Left renal cortex interstitium (tissue), 4 donors: ENCODE measurements at regions not wholly inside any gene's neighbourhood (a gene's known extent, or its start where the extent isn't known, plus 50 kb on each side); places are given as distances from the start of the nearest gene placed in this dataset.

ENCODE experiments used
- DNase-seq, 4 donors: peaks; one replicate each; pipeline ENCODE4 v3.0.0-alpha.2; 2013; ENCODE audit warnings: low read depth in 4 of 4, low spot score in 2 of 4, missing footprints in 1 of 4

DNA sequence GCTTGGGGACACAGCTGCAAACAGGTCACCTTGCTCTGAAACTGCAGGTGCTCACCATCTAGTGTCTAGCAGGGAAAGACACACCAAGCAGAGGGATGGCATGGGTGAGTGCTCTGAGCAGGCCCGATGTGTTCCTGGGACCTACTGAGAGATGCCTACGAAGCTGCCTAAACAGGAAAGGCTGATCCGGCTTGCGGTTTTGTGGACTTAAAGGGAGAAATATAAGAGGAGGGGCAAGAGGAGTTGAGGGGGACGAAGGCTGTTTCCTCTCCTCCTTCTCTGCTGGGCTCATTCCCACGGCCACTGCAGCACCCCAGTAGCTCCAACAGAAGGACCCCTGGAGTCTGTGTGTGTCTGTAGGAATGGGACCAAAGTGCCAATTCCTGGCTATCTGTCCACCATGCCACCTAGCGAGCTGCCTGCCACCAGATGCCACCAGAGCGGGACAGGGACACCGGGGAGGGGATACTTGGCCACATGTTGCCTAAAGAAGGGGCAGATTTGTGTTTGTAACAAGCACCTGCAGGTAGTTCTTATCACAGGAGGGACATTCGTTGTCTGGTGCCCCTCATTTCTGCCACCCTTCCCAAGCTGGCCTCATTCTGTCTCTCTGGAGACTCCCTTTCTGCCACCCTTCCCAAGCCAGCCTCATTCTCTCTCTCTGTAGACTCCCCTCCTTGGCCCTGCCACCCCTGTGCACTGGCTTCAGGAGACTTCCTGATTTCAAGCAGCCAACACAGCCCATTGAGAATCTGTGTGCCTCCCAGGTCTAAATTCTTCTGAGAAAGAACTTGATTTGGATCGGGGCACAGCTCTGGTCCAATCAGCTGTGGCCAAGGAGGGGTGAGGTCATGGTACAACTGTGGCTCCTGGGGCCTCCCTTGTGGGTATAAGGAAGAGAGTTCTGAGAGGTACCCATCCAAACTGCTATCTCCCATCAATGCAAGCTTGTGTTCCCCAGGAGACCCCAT lies 221.8 kb downstream of the ANKRD60 start:
- no peak for DNase-seq

DNA sequence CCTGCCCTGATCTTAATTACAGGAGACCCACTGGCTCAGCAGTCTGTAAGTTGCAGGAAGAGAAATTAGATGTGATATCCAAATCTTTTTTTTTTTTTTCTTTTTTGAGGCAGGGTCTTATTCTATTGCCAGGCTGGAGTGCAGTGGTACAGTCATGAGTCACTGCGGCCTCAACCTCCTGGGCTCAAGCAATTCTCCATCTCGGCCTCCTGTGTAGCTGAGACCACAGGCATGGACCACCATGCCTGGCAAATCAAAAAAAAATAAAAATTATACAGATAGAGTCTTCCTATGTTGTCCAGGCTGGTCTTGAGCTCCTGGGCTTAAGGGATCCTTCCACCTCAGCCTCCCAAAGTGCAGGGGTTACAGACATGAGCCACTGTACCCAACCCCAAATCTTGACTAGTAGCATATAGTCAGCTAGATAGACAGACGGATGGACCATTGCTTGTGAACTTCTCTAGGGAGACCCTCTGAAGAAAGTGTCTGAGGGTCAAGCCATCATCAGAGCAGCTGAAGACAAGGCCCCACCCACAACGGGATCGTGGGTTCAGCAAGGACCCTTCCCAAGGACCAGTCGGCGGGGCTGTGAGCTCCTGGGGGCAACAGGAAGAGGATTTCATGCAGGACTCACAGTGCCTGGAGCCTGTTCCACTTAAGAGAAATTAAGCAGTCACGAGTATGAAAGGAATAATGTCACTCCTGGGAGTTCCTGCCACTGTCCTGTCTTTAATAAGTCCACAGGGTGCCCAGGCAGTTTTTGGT lies 222.7 kb downstream of the ANKRD60 start:
- no peak for DNase-seq

DNA sequence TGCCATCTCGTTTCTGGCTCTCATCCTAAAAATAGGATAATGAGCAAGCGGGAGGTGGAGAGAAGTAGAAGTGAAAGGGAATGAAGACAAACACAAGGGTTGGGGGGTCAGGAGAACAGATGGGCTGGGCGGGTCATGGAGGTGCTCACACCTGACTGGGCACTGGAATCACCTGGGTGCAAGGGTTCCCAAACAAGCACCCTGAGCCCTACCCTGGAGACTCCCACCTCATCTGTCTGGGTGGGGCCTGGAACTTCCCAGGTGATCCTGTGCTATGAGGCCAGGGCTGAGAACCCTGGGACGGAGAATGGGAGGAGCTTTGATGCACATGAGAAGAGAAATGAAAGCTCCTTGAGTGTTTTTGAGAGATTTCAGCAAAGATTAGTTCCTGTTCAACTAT lies 223.6 kb downstream of the ANKRD60 start:
- no peak for DNase-seq

DNA sequence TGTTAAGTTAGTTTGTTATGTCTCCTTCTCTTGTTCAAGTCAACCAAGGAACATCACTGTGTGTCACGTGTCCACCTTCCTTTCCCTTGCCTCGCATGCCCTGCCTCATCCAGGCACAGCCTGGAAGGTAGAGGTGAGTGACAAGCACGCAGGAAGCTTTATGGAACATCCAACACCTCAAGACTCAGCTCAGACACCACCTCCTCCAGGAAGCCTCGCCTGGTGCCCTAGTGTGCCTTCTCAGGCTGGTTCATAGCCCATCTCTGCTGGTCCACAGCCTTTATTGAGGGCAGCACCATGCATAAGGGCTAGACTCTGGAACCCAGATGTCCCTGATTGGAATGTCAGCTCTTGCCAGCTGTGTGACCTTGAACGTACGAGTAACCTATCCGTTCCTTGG lies 224.3 kb downstream of the ANKRD60 start:
- no peak for DNase-seq

DNA sequence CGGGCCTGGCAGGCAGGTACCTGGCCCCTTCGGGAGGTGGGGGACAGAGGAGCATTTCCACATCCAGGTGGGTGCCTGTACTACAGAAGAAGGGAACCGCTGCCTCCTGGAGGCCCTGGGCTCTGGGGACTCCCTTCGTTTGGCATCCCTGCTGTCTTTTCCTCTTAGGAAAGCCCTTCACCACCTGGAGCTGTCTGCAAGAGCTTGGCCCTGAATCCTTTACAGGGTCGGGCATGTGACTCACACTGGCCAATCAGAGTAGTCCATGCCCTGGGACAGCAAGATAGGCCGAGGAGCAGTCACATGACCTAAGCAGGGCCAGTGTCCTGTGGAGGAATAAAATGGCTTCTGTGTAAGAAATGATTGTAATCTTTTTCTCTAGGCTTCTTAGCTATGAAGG lies 224.9 kb downstream of the ANKRD60 start:
- no peak for DNase-seq

DNA sequence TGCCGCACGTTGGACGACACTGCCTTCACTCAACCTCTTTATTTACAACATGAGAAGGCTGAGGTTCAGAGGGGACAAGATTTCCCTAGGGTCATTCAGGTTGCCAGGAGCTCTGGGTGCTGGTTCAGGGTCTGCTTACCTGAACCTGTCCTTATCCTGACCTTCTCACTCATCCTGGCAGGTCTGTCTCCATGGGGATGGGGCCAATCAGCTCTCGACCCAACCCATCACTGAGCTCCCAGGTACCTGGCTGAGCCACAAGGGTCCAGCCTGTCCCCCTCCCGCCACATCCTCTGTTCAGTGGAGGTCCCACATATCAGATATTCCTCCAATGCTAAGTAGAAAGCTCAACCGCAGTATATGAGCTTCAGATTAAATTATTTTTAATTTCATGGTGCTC lies 225.6 kb downstream of the ANKRD60 start:
- DNase-seq = no peak

DNA sequence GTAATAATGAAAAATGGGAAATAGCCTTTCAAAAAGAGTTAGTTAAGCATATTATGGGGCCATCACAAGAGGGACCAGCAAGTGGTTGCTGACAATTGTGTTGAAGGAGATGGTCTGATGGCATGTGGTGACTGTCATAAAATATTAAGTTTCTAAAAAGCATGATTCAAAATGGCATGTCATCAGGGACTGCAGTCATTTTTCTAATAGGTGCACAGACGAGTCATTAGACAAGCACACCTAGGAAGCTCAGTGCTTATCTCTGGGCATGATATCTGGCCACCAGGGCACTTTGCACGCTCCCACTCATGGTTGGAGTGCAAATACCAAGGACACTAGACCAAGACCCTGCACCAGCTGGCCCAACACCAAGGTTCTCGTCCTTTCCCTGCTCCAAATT lies 226.5 kb downstream of the ANKRD60 start:
- DNase-seq = no peak

DNA sequence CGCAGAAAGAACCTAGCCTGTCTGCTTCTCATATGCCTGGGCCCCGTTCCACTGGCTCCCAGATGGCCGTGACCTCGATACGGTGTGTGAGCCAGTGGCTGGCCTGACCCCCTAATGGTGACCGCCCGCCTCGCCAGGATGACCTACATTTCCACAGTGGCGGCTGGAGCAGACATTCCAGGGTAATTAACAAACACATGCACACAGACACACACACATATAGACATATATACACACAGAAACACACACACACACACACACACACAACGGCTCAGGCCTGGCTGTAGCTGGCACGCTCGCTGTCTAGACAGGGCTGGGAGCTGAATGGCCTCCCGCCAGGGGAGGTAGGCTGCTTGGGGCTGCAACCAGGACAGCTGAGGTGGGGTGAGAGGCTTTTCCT lies 227.1 kb downstream of the ANKRD60 start:
- DNase-seq = no peak

DNA sequence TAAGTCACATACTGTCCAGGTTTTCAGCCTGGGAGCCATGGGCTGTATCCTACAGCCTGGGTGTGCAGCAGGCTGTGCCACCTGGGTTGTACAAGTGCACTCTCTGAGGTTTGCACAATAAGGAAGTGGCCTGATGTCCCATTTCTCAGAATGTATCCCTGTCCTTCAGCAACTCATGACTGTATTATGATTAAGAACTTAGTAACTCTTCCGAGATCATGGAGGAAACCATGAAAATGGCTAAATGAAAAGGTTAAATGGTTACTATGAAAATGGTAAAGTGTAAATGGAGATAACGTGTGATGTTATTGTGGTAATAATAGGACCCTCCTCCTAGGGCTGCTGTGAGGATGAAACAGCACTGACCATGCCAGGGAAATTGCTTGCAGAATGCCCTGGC lies 227.6 kb downstream of the ANKRD60 start:
- no peak for DNase-seq

DNA sequence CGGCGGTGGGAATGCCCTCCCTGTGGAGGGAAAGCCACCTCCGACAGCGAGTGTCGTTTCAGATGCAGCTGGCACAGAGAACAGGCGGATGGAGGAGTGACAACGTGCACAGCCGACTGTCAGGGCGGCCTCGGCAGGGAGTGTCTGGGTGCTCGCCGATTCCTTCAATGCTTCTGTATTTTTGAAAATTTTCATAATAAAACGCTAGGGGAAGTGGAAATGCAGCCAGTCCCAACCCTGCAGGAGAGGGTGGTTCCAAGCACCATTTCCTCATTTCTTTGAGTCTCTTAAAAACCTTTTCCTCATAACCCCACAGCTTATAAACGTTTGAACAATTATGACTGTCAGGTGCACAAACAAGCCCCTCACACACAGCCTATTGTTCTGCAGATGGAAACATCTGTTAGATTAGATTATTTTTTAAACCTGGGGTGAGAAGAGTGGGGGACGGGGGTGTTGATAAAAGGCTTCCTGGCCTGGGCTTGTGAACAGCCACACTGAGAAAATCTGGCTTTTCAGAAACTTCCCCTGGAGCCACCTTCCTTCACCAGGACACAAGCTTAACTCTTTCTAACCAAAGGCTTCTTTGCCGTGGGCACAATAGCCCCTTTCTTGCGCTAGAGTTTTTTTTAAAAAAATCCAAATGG lies 228.9 kb downstream of the ANKRD60 start:
- DNase-seq = no peak

DNA sequence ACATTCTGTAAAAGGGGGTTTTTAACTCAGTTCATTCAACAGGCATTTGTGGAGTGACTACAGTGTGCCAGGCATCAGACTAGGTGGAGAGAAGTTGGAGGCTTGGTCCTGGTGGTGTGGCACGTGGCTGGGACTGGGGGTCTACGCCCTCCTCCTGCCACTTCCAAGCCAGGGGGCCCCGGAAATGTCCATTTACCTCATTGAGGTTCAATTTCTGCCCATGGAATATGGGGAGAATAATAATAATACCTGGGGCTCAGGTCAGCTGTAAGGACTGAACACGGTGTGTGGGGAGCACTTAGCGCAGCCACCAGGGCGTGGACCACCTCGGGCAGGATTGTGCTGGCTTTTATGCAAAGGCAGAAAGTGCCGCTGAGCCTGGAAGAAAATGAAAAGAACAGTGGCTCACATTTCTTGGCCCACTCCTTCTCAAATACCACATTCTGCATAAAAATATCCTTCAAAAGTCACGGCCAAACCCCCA lies 229.4 kb downstream of the ANKRD60 start:
- DNase-seq = no peak

DNA sequence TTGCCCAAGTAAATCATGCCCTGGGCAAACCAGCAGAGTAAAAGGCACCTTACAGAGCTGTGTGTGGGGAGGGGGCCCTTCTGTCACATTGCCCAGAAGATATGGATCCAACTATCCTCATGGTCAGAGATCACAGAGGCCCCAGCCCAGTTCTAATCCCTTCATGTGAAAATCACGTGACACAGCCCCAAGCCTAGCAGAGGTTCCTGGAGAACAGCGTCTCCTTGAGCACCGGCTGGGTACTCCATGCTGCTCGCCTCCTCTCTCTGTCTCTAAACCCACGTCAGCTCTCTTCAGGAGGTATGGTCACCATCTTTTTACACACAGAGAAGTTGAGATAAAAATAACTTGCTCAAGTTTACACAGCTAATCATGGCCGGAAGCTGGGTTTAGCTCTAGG lies 230.2 kb downstream of the ANKRD60 start:
- no peak for DNase-seq

DNA sequence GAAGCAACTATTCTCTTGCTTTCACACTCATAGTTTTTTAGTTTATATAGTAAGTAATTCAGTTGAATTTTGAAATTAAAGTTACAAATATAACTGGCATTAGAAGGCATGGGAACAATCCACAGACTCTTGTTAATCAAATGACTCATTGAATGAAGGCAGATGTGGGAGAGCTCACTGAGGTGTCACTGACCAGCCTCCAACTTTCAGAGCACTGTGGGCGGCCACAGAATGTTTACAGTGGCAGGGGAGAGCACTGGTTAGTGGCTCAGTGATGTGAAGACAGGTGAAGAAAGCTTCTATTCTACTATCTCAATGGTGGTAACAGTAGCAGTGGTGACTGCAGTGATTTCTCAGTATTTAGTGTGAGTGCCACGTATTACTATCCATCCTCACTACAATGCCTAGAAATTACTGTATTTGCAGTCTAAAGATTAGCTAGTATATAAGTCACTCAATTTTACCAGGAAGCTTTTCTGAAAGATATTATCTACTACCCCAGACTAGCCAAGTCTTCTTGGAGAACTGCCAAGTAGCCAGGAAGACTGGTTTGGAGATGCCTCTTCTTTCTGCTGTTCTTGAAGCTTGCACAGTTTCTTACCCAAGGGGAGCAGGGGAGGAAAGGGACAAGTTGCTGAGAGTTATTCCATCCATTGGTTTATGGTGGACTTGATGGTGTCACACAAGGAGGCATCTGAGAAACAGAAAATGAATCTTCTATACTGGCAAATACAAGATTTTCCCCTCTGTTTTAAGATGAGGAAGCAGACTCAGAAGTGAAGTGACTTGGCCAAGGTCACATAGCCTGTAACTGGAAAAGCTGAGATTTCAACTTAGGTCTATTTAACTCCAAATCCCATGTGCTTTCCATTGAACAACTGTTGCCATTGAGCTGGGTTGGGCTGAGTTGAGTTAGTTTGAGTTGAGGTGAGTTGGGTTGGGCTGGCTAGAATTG lies 231.2 kb downstream of the ANKRD60 start:
- DNase-seq = no peak

DNA sequence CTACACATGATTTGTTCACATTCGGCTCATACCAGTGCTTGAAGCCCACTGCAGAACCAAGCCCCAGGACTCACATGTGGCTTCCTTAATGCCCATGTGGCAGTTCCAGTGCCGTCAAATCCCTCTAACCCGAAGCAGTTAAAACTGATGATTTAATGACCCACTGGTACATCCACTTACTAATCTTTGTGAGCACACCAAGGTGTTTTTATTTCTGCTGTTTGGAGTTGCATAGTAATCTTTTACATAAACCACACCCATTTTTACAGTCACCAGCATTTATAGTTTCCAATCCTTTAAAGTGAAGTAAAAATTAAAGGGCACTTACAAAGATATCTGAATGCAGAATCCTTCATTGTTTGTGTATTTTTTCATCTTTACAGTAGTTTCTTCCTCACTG lies 232.0 kb downstream of the ANKRD60 start:
- DNase-seq = no peak

DNA sequence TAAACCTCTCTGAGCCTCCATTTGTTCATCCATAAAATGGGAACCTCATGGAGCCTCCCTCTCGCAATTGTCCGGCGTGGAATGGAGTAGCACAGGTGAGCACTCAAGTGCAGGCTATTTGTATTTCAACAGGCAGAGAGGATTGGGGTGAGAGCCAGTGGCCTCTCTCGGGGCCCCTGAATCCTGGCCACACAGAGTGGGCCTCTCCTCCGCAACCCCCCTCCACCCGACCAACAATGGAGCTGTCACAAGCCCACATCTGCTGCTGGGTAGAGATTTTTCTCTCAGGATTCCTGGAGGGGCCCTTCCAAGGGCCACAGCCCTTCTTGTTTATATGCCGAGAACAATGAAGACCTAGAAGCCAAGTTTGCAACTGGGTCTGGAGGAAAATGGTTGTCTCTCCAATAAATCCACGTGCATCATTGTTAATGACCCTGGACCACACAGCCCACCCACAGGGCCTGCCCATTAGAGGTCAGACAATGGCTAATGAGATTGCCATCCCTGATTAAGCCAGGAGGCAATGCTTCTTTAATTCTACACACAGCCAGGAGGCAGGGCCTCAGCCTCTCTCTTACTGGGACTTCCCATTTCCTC lies 233.0 kb downstream of the ANKRD60 start:
- DNase-seq = no peak

DNA sequence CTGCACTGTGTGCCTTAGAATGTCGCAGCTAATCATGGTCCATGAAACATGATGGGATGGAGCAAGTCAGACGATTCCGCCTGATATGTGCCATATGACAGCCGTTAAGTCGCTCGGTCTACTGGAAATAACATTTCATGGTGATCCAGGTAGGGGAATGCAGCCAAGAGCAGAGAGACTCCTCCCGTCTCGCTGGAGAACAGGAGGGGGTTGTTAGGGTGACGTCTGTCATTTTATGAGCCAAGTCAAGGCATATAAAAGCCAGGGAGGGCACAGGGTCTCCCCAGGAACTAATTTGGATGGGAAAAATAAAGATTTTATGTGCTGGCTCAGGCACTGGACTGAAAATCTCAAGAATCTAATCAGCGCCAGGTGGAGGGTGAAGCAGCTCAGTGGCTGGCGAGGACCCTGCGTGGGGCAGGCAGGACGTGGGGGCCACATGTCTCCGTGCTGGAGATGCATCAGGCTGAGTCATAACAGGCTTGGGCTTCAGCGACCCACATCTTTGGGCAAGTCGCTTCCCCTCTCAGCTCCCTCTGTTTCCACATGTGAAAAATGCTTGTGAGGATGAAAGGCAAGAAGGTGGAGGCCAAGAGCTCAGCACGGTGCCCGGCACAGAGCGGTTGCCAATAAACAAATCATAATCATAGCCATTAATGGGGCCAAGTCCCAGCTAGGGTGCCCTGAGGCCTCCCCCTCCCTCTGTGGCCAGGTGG lies 234.6 kb downstream of the ANKRD60 start:
- DNase-seq = no peak

DNA sequence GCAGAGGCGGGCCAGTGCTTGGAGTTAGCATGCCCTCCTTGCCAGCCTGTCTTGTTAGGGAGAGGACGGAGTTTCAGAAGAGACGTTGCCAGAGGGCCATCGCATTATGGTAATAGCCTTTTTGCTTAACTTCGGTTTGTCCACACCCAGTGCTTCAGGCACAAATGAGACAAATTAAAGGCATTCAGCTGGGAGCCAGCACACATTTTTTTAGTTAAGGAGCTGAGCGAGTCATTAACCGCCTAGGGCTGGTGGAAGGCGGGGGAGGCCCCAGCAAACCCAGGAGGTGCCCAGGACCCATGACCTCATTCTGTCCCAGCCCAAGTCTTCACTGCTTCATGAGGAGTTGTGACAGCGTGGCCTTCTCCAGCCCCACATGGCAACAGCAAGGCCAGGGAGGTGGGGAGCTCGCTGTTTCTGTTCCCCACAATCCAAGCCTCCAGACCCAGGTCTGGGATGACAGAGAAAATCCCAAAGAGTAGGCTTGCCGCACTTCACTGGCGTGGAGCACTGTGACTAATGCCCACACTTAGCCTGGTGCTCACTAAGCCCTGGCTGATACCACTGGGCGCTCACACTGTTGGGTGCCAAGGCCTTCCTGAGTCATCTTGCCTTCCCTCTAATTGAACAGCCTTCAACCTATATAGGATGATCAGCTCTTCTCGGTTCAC lies 237.1 kb downstream of the ANKRD60 start:
- DNase-seq = no peak

DNA sequence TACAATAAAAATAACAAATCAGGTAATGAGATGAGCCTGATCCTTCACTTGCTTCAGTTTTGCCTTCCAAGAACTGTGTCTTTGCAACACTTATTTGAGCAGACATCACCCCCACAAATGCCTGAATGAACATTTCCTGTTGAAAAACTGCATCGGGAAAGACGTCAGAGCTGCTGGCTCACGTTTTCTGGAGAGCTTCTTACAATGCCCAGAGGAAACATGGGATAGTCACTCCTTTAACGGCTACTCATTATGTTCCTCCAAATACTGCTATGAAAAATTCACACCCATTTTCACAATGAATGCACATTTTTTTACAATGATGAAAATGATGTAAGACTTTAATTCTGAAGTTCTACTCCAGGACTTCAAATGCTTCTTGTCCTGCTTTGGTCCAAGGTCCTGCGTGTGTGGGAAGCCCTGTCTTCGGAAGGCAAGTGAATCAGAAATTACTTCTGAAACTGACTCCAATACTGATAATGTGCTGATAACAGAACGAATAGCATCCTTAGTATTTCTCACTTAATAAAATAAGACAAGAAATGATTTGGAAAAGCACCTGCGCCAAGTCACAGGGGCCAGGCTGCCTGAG lies 238.0 kb downstream of the ANKRD60 start:
- no peak for DNase-seq
